K562 (cell line): ENCODE measurements at regions not wholly inside any gene's neighbourhood (a gene's known extent, or its start where the extent isn't known, plus 50 kb on each side); places are given as distances from the start of the nearest gene placed in this dataset.

ENCODE experiments used
- BRD9 ChIP-seq: fragments of 450-650 bp; IDR thresholded peaks from 2 replicates; pipeline ENCODE4 v1.6.1; 2018; ENCODE audit warnings: low read depth; ENCODE audit not compliant: partially characterized antibody
- CCAR2 ChIP-seq: fragments of 200-400 bp; formaldehyde crosslinking; IDR thresholded peaks from 2 replicates; pipeline ENCODE4 v1.6.1; 2017; ENCODE audit warnings: mild to moderate bottlenecking, low read depth, low read length
- CEBPB ChIP-seq: fragments of 450-650 bp; IDR thresholded peaks from 2 replicates; pipeline ENCODE4 v1.6.1; 2016; ENCODE audit warnings: missing genetic modification characterization, missing compliant biosample characterization
- DDX20 ChIP-seq: fragments of 450-650 bp; IDR thresholded peaks from 2 replicates; pipeline ENCODE4 v1.6.1; 2016; ENCODE audit warnings: missing genetic modification characterization, low read depth, mild to moderate bottlenecking, missing compliant biosample characterization, moderate library complexity
- GTF2E2 ChIP-seq: fragments of 200-800 bp; sonication (Bioruptor generic); IDR thresholded peaks from 2 replicates; pipeline ENCODE4 v1.6.1; 2016; ENCODE audit warnings: missing genetic modification characterization, missing compliant biosample characterization
- HDAC1 ChIP-seq, 2 experiments: fragments of 450-650 bp; IDR thresholded peaks; 2 replicates each; pipeline ENCODE4 v1.6.1; 2016 to 2017; ENCODE audit warnings: inconsistent platforms in 1 of 2, mild to moderate bottlenecking in 1 of 2, moderate library complexity in 1 of 2
- POLR2G ChIP-seq: fragments of 200-400 bp; formaldehyde crosslinking; IDR thresholded peaks from 2 replicates; pipeline ENCODE4 v1.6.1; 2017; ENCODE audit warnings: low read depth, mild to moderate bottlenecking, antibody characterized with exemption, low read length, moderate library complexity
- PURB ChIP-seq: sonication (generic); formaldehyde crosslinking; IDR thresholded peaks from 2 replicates; pipeline ENCODE4 v1.9.0; 2021; ENCODE audit warnings: low read depth, mild to moderate bottlenecking, missing genetic modification reagents
- ZNF384 ChIP-seq: IDR thresholded peaks from 2 replicates; pipeline ENCODE4 v1.6.1; 2012; ENCODE audit warnings: low read depth, low read length, improper control_type of control experiment
- TF ChIP-seq, protein P1 (sequence below): IDR thresholded peaks from 3 replicates; pipeline ENCODE4 v1.6.1; 2011; ENCODE audit warnings: borderline replicate concordance, mild to moderate bottlenecking, moderate library complexity; ENCODE audit not compliant: insufficient read length; ENCODE audit errors: extremely low read depth
- TF ChIP-seq, protein P2 (sequence below): fragments of 250-450 bp; sonication (Bioruptor Pico); IDR thresholded peaks from 2 replicates; pipeline ENCODE4 v1.5.1; 2021; ENCODE audit warnings: mild to moderate bottlenecking
- TF ChIP-seq, protein P3 (sequence below): fragments of 450-650 bp; IDR thresholded peaks from 2 replicates; pipeline ENCODE4 v1.6.1; 2016; ENCODE audit warnings: antibody characterized with exemption
- TF ChIP-seq, protein P4 (sequence below), 2 experiments: fragments of 450-650 bp in 1 of 2; sonication (generic) in 1 of 2; formaldehyde crosslinking; conservative IDR thresholded peaks; 2 replicates each; pipeline versions ENCODE4 v1.4.0 to v1.8.1; 2020 to 2022; ENCODE audit warnings: mild to moderate bottlenecking in 1 of 2, missing genetic modification reagents in 1 of 2
- TF ChIP-seq, protein P5 (sequence below): sonication (generic); IDR thresholded peaks from 2 replicates; pipeline ENCODE4 v1.6.1; 2016
- TF ChIP-seq, protein P6 (sequence below): sonication (generic); formaldehyde crosslinking; IDR thresholded peaks from 2 replicates; pipeline ENCODE4 v1.8.0; 2022; ENCODE audit warnings: missing genetic modification reagents, mild to moderate bottlenecking, moderate library complexity, borderline replicate concordance

DNA sequence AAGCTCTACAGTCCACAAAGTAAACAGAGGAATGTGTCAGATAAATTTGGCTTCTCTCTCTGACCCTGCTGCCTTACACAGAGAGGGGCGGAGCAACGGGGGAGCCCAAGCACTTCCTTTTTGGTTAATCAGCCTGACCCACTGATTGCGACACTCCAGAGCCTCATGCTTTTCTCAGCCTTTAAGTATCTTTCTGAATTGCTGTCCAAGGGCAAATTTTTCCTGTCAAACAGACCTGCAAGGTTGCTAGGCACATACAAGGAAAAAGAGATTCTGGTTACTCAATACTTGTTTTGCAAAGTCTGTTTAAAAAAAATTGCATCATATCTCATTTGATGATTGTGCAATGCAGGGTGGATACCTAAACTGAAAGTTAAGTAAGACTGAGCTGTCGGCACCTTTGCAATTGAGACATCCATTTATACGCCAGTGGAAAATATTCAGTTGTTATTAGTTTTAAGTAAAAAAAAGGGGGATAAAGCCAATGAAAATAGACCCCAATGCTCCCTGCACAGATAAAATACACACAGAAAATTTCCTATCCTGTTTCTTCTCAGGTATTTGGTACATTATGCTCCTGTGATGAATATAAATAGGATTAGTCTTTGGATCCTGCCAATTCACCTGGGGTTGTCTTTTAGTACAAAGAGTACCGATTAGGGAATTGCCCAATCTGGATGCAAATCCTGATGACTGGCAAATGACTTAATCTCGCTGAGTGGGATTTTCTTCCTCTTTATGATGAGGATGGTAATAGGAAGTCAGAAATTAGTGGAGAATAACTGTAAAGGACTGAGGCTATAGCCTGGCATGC lies 260.2 kb upstream of the TRIB2 start (continued):
- TF ChIP-seq GTF2E2 (tag) (no peak), CCAR2 (no peak), BRD9 (peak; percentile 81), HDAC1 (IDR thresholded peaks at IDR 0.05) (peak in 1 of 2 experiments; percentile 24; a peak in 1 of 4 replicates), ZNF384 (0 out of 2 replicates have a peak, but pooled peaks have one; percentile 17), CEBPB (tag) (peak; percentile 100), DDX20 (no peak), PURB (CRISPR knock-in tag) (no peak), POLR2G (0 out of 2 replicates have a peak, but pooled peaks have one; percentile 21)
- TF ChIP-seq, protein P1, sequence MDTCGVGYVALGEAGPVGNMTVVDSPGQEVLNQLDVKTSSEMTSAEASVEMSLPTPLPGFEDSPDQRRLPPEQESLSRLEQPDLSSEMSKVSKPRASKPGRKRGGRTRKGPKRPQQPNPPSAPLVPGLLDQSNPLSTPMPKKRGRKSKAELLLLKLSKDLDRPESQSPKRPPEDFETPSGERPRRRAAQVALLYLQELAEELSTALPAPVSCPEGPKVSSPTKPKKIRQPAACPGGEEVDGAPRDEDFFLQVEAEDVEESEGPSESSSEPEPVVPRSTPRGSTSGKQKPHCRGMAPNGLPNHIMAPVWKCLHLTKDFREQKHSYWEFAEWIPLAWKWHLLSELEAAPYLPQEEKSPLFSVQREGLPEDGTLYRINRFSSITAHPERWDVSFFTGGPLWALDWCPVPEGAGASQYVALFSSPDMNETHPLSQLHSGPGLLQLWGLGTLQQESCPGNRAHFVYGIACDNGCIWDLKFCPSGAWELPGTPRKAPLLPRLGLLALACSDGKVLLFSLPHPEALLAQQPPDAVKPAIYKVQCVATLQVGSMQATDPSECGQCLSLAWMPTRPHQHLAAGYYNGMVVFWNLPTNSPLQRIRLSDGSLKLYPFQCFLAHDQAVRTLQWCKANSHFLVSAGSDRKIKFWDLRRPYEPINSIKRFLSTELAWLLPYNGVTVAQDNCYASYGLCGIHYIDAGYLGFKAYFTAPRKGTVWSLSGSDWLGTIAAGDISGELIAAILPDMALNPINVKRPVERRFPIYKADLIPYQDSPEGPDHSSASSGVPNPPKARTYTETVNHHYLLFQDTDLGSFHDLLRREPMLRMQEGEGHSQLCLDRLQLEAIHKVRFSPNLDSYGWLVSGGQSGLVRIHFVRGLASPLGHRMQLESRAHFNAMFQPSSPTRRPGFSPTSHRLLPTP, result no peak
- TF ChIP-seq, protein P2, sequence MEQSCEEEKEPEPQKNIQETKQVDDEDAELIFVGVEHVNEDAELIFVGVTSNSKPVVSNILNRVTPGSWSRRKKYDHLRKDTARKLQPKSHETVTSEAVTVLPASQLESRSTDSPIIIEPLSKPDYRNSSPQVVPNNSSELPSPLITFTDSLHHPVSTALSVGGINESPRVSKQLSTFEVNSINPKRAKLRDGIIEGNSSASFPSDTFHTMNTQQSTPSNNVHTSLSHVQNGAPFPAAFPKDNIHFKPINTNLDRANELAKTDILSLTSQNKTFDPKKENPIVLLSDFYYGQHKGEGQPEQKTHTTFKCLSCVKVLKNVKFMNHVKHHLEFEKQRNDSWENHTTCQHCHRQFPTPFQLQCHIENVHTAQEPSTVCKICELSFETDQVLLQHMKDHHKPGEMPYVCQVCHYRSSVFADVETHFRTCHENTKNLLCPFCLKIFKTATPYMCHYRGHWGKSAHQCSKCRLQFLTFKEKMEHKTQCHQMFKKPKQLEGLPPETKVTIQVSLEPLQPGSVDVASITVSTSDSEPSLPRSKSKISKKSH (CRISPR knock-in tag), result no peak
- TF ChIP-seq, protein P3, sequence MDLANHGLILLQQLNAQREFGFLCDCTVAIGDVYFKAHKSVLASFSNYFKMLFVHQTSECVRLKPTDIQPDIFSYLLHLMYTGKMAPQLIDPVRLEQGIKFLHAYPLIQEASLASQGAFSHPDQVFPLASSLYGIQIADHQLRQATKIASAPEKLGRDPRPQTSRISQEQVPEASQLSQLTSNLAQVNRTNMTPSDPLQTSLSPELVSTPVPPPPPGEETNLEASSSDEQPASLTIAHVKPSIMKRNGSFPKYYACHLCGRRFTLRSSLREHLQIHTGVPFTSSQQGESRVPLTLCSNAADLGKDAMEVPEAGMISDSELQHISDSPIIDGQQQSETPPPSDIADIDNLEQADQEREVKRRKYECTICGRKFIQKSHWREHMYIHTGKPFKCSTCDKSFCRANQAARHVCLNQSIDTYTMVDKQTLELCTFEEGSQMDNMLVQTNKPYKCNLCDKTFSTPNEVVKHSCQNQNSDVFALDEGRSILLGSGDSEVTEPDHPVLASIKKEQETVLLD, result no peak; the same call in 1 of the 2 replicates
- TF ChIP-seq, protein P4, sequence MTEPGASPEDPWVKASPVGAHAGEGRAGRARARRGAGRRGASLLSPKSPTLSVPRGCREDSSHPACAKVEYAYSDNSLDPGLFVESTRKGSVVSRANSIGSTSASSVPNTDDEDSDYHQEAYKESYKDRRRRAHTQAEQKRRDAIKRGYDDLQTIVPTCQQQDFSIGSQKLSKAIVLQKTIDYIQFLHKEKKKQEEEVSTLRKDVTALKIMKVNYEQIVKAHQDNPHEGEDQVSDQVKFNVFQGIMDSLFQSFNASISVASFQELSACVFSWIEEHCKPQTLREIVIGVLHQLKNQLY (CRISPR knock-in tag; conservative IDR thresholded peaks at IDR 0.05), result no peak
- TF ChIP-seq, protein P5, sequence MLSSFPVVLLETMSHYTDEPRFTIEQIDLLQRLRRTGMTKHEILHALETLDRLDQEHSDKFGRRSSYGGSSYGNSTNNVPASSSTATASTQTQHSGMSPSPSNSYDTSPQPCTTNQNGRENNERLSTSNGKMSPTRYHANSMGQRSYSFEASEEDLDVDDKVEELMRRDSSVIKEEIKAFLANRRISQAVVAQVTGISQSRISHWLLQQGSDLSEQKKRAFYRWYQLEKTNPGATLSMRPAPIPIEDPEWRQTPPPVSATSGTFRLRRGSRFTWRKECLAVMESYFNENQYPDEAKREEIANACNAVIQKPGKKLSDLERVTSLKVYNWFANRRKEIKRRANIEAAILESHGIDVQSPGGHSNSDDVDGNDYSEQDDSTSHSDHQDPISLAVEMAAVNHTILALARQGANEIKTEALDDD, result 0 out of 2 replicates have a peak, but pooled peaks have one; percentile 47
- TF ChIP-seq, protein P6, sequence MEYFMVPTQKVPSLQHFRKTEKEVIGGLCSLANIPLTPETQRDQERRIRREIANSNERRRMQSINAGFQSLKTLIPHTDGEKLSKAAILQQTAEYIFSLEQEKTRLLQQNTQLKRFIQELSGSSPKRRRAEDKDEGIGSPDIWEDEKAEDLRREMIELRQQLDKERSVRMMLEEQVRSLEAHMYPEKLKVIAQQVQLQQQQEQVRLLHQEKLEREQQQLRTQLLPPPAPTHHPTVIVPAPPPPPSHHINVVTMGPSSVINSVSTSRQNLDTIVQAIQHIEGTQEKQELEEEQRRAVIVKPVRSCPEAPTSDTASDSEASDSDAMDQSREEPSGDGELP (CRISPR knock-in tag), result 0 out of 2 replicates have a peak, but pooled peaks have one; percentile 15
